Kidney capillary endothelial cell (primary cell): ENCODE measurements at regions not wholly inside any gene's neighbourhood (a gene's known extent, or its start where the extent isn't known, plus 50 kb on each side); places are given as distances from the start of the nearest gene placed in this dataset.

Source experiments
- DNase-seq: peaks from one replicate; pipeline ENCODE4 v3.0.0-alpha.2; 2018; ENCODE audit warnings: low spot score

- DNase-seq, result no peak
Measured at GRCh38 chr2:234835738-234836137, 116.1 kb upstream of the SH3BP4 start.

DNA sequence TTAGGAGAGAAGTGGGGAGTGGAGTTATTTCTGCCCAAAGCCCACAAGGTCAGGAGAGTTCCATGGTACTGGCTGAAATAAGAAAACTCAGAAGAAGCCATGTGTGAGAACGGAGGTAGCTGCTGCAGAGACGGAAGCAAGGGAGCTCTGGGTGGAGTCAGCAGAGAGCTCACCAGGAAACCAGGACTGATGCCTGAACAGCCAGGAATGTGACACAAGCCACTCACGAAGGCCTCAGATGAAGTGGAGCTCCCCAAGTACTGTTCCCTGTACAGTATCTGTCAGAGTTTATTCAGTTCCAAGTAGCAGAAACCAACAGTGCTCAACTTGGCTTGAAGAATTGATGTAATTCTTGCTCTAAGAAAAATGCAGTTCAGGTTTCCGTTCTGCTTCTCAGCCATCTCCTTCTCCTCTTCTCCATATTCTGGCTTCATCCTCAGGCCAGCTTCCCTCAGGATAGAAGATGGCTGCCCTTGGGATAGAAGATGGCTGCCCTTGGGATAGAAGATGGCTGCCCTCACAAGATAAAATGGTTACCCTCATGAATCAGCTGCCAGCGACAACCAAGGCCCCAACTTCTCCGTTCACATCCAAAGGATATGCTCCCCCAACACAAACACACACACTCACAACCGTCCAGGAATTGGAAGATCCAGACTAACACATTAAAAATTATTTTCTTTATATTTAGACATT, 117.4 kb upstream of the SH3BP4 start:
- DNase-seq, result no peak

DNA sequence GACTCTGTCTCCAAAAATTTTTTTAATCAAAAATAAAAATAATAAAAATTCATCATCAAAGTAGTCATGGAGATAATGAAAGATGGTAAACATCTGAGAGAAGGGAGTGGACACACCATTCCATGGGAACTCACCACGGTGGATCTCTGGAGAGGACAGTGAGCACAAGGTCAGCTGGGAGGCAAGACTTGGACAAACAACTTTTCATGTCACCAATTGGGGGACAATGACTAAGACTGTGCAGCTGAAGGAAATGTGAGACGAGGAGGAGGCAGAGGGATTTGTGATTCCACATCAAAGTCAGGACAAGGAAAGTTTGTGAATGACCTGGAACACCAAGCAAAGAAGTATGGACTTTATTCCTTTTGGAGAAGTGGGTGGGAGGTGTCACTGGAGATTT, 121.0 kb upstream of the SH3BP4 start:
- no peak for DNase-seq

DNA sequence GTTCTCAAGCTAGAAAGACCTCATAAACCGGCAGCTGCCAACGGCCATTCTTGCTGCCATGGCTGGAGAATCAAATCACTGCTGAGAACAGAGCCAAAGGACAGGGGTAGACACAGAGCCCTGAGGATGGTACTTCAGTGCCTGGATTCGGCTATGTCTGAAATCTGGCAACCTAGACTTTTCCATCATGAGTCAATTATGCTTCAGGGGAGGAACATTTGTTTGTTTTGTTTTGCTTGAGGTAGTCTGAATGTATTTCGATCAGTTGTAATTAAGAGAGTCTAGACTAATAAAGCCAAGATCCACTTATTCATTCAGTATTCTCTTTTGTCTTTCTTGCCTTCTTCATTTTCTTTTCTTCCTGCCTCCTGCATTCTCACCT, 122.8 kb upstream of the SH3BP4 start:
- DNase-seq, result no peak

DNA sequence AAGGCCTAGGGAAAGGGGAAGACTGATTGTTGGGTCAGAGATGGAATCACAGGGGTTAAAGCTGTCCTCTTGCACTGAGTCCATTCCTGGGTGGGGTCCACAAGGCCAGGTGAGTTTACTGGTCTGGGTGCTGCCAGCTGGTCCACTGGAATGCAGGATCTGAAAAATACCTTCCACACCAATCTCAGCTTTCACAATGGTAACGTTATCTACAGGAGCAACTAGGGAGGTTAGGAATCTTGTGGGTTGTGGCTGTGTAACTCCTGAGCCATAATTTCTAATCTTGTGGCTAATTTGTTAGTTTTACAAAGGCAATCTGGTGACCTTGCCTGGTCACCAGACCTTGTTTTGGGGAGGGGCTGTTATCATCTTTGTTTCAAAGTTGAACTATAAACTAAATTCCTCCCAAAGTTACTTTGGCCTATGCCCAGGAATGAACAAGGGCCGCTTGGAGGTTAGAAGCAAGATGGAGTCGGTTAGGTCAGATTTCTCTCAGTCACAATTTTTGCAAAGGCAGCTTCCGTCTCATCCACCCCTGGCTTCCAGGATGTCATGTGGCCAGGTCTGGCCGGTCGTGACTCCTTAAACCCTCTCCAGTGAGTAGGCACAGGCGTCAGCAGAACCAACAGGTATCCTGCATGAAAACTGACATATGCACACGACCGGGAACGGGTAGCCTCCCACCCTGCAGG, 123.3 kb upstream of the SH3BP4 start:
- no peak for DNase-seq

DNA sequence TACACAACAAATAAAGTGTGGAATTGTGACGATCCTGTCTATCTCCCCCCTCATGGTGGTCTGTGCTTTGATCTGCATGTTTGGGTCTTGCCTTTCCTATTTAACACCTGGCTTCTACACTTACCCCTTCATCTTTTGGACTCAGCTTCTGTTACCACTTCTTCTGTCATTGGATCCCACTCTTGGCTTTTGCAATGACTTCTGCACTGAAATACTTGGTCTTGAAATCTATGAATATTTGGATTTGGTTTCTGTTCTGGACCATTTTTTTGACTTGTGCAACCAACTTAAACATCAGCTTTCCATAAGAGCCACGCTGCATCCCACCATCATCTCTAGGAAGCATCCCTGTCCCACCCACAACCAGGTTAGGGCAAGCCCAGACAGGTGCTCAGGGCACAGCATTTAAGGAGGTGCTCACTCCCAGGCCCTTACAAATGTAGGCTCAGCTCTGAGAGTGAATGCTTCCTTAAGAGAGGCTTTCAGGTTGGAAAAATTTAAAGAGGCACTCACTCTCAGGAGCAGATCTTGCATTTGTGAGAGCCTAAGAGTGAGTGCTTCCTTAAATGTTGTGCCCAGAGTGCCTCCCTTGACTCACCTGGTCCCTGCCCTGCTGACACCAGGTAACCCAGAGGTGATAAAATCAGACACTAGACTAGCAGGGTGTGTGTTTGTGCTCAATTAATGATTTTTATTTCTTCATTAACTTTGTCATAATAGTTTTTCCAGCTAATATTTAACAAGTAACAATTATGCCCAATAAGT, 124.5 kb upstream of the SH3BP4 start:
- no peak for DNase-seq

DNA sequence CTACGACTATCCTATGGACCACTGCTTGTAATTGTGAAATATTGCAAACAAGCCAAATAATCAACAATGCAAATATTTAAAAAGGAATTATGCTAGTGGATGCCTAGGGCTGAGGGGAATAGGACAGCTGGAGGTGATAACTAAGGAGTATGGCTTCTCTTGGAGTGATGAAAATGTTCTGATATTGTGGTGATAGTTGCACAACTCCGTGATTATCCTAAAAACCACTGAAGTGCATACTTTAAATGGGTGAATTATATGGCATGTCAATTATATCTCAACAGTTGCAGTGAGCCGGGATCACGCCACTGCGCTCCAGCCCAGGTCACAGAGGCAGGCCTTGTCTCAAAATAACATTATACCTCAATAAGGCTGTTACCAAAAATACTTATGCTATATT, 125.1 kb upstream of the SH3BP4 start:
- DNase-seq, result no peak

GRCh38 chr2:234825616-234826015, 126.2 kb upstream of the SH3BP4 start:
- no peak for DNase-seq

- peak; percentile 91 for DNase-seq
Measured at GRCh38 chr2:234823877-234824376, 127.9 kb upstream of the SH3BP4 start.

- no peak for DNase-seq
Measured at GRCh38 chr2:234823196-234823876, 128.5 kb upstream of the SH3BP4 start.

DNA sequence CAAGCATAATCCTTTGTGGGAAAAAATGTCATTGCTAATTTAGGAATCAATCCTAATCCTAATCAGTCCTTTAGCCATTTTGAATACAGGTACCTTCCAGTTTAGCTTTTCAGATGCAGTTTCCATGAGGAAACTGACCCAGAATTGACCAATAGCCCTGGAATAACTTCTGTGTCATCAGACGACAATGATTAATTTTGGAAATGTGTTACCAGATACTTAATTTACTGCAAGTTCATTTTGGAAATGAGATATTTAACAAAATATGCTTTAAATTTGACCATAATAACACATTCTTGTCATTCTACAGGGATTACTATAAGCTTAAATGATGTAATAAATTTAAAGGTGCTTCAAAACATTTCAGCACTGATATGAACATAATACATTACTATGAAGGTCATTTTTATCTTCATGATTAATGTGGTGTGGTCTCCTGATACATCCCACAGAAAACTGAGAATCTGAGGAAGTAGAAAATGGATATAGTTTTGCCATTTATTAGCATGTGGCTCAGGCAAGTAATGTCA, 129.8 kb upstream of the SH3BP4 start:
- DNase-seq, result no peak

DNA sequence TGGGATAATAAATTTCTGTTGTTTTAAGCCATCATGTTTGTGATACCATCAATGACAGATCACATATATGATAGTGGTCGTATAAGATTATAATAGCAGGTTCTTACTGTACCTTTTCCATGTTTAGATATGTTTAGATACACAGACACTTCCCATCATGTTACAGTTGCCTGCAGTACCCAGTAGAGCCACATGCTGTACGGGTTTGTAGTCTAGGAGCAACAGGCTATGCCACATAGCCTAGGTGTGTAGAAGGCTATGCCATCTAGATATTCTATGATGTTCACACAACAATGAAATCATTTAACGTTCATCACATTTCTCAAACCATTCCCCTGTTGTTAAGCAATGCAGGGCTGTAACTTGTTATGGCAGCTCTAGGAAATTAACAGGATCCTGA, 132.9 kb upstream of the SH3BP4 start:
- no peak for DNase-seq

DNA sequence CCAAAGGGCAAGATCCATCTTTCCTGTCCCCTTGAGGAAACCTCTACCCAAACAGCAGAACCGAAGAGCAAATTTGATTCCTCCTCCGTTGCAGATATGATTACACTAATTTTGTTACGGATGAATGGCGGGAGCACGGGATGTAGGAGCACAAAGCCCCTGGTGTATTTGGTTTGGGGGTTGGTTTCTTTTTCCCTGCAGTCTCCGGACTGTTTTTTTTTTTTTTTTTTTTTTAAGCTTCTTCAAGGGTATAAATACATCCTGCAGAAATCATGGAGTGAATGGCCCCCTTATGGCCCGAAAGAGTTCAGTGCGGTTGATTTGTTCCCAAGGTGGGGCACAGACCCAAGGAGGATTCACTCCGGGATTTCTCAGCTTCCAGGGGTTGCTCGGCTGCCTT, 135.3 kb upstream of the SH3BP4 start:
- no peak for DNase-seq

DNA sequence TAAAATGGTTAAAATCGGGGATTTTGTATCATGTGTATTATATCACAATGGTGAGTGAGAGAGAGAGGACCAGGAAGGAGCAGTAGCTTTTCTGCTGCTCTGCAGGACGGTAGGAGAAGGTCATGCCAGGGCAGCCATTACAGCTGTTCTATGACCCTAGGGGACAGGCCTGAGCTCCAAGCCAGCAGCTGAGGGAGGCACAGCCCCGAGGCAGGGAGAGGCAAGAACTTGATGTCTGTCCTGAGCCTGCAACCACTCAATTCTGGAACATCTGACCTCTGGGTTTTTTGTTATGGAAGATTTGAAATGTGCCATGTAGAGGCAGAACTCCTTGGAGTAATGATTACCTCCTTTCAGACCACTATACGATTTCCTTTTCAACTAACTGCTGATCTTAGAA, 135.8 kb upstream of the SH3BP4 start:
- no peak for DNase-seq

DNA sequence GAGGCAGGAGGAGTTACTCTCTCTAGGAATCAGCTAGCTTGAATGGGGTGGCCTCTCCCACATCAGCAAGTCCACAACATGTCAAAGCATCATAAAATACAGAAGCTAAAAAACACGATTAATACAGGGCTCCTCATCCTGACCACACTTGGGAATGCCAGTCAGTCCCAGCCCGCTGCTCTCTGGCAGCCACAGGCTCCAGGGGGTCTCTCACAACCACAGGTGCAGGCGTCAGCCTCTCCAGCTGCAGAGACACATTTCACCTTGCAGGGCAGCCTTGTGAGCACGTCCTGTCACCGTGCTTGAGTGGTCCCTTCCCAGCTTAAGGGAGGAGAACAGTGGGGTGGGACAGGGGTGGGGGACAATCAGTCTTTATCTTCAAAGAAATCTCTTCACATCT, 137.4 kb upstream of the SH3BP4 start:
- no peak for DNase-seq

GRCh38 chr2:234812851-234813250, 139.0 kb upstream of the SH3BP4 start:
- DNase-seq, result no peak

DNA sequence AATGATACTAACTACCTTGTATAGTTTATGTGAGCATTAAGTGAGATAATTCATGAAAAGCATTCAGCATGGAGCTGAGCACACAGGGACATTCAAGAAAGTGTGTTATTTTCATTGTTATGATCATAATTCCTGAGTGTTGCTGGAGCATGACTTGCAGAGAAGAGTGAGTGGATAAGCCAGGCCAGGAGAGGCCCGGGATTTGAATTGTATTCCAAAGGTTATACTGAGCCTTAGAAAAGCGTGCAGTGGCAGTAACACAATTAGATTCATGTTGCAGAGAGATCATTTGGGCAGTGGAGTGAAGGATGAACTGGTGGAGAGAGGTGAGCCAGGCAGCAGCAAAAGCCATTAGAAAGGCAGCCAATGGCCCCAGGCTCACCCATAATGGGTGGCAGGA, 142.9 kb upstream of the SH3BP4 start:
- DNase-seq, result no peak

- DNase-seq, result no peak
Measured at GRCh38 chr2:234806818-234807217, 145.0 kb upstream of the SH3BP4 start.

DNA sequence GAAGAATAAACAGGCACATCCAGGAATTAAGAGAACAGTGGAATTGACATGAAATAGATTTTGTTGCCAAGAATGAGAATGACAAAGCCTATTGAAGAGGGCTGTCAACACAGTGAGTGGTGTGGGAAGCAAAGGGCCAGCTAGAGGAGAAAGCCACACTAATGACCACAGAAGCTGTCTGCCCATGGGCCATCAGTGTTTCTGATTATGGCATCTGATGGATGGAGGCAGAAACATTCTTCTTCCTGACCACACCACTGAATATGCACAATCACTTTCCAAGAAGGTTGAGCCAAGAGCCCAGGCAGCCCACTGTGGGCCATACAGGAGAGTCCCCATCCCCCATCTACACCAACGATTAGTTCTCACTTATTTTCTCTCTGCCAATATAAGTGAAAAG, 146.0 kb upstream of the SH3BP4 start:
- DNase-seq, result no peak

DNA sequence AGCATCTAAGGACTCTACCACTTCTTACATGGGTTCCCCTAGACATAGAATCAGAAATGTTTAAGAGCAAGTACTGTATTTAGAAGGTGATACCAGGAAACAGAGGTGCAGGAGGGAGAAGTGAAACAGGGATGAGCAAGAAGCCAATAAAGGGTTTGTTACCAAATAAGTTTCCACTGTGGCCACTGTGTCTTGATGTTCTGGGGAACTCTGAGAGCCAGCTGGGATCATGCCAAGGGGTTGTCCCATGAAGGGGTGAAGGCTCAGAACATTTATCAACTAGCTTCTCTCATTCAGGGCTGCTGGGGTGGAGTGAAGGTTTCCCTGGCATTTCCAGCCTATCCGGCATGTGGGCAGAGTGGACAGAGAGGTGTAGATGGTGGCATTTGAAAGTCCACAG, 147.1 kb upstream of the SH3BP4 start:
- no peak for DNase-seq

- DNase-seq, result no peak
Measured at GRCh38 chr2:234802845-234803171, 149.0 kb upstream of the SH3BP4 start.

DNA sequence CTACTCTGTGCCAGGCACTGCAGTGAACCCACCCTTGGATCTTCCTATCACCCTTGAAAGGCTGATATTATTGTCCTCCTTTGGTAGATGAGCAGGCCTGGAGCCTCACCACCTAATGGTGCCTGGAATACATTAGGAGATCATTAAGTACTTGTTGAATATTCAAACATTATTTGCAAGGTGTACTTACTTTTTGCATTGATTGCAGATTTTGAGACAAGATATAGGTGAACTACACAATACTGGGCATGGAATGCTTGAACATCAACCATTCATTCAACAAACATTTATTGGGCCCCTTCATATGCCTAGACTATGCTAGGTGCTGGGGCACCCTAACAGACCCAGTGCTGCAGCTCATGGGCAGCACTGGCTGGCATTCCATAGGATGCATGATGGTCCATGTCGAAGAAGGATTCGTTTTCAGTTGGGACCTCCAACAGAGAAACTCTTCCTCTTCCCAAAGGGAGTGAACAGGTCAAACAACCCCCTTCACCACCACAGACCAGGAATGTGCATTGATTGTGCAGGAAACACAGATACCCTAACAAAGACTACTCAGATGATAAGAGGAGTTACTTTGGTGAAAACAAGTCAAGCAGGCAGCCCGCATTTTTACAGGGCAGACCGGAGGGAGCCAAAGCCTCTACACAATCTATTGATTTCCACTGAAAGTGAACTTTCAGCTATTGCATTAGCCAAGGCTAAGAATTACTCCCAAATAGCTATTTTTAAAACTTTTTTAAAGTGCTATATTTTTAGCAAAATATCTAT, 149.6 kb upstream of the SH3BP4 start:
- no peak for DNase-seq
